ENCODE measurements at regions not wholly inside any gene's neighbourhood (a gene's known extent, or its start where the extent isn't known, plus 50 kb on each side); places are given as distances from the start of the nearest gene placed in this dataset.

DNA sequence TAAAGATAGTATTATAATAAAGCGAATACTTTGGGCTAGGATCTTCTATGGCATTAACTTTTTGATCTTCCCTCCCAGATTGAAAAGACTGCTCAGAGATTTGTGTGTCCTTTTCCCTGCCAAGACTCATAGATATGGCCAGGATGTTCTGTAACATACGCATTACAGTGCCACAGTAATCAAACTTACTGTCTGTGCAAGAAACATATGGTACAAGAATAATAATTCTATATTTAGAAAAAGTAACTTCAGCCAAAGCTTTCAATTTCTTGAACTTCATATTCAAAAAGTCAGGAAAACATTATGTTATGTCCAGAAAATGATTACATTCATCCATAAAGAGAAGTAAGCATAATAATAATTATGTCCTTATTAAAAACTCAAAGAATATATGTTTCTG, 100.9 kb upstream of the GUCY1A1 start (continued):
- TF ChIP-seq ZFPM2 (CRISPR knock-in tag; IDR thresholded peaks at IDR 0.05) (no peak), JUND (IDR thresholded peaks at IDR 0.05; ENCODE audit: borderline replicate concordance, low read depth, low read length) (no peak), JUND (tag; IDR thresholded peaks at IDR 0.05; ENCODE audit: borderline replicate concordance, low read depth, low read length) (no peak), MAFK (IDR thresholded peaks at IDR 0.05; ENCODE audit: low read length) (no peak), HDAC8 (tag; IDR thresholded peaks at IDR 0.05) (no peak), CEBPG (CRISPR knock-in tag; IDR thresholded peaks at IDR 0.05) (no peak), CEBPG (tag; conservative IDR thresholded peaks at IDR 0.05 in 1 of 2, IDR thresholded peaks at IDR 0.05 in 1 of 2) (no peak), NFYB (IDR thresholded peaks at IDR 0.05; ENCODE audit: extremely low read depth, insufficient read length) (no peak), ZNF140 (CRISPR knock-in tag; IDR thresholded peaks at IDR 0.05) (no peak)
- TF ChIP-seq, protein P1, sequence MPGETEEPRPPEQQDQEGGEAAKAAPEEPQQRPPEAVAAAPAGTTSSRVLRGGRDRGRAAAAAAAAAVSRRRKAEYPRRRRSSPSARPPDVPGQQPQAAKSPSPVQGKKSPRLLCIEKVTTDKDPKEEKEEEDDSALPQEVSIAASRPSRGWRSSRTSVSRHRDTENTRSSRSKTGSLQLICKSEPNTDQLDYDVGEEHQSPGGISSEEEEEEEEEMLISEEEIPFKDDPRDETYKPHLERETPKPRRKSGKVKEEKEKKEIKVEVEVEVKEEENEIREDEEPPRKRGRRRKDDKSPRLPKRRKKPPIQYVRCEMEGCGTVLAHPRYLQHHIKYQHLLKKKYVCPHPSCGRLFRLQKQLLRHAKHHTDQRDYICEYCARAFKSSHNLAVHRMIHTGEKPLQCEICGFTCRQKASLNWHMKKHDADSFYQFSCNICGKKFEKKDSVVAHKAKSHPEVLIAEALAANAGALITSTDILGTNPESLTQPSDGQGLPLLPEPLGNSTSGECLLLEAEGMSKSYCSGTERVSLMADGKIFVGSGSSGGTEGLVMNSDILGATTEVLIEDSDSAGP (CRISPR knock-in tag; IDR thresholded peaks at IDR 0.05) = no peak
- TF ChIP-seq, protein P2, sequence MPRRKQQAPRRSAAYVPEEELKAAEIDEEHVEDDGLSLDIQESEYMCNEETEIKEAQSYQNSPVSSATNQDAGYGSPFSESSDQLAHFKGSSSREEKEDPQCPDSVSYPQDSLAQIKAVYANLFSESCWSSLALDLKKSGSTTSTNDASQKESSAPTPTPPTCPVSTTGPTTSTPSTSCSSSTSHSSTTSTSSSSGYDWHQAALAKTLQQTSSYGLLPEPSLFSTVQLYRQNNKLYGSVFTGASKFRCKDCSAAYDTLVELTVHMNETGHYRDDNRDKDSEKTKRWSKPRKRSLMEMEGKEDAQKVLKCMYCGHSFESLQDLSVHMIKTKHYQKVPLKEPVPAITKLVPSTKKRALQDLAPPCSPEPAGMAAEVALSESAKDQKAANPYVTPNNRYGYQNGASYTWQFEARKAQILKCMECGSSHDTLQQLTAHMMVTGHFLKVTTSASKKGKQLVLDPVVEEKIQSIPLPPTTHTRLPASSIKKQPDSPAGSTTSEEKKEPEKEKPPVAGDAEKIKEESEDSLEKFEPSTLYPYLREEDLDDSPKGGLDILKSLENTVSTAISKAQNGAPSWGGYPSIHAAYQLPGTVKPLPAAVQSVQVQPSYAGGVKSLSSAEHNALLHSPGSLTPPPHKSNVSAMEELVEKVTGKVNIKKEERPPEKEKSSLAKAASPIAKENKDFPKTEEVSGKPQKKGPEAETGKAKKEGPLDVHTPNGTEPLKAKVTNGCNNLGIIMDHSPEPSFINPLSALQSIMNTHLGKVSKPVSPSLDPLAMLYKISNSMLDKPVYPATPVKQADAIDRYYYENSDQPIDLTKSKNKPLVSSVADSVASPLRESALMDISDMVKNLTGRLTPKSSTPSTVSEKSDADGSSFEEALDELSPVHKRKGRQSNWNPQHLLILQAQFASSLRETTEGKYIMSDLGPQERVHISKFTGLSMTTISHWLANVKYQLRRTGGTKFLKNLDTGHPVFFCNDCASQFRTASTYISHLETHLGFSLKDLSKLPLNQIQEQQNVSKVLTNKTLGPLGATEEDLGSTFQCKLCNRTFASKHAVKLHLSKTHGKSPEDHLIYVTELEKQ (CRISPR knock-in tag; IDR thresholded peaks at IDR 0.05) = no peak
- TF ChIP-seq, protein P3, sequence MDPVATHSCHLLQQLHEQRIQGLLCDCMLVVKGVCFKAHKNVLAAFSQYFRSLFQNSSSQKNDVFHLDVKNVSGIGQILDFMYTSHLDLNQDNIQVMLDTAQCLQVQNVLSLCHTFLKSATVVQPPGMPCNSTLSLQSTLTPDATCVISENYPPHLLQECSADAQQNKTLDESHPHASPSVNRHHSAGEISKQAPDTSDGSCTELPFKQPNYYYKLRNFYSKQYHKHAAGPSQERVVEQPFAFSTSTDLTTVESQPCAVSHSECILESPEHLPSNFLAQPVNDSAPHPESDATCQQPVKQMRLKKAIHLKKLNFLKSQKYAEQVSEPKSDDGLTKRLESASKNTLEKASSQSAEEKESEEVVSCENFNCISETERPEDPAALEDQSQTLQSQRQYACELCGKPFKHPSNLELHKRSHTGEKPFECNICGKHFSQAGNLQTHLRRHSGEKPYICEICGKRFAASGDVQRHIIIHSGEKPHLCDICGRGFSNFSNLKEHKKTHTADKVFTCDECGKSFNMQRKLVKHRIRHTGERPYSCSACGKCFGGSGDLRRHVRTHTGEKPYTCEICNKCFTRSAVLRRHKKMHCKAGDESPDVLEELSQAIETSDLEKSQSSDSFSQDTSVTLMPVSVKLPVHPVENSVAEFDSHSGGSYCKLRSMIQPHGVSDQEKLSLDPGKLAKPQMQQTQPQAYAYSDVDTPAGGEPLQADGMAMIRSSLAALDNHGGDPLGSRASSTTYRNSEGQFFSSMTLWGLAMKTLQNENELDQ (CRISPR knock-in tag; IDR thresholded peaks at IDR 0.05; ENCODE audit: borderline replicate concordance) = no peak

Data from K562 (cell line).